GM18909 (cell line): ENCODE measurements at regions not wholly inside any gene's neighbourhood (a gene's known extent, or its start where the extent isn't known, plus 50 kb on each side); places are given as distances from the start of the nearest gene placed in this dataset.

Source experiments
- ATAC-seq: cut with Tn5 transposase; IDR thresholded peaks from one replicate; pipeline ENCODE4 v1.9.1; 2021; ENCODE audit warnings: mild to moderate bottlenecking; ENCODE audit not compliant: unreplicated experiment, poor library complexity

- ATAC-seq, result no peak
Observed at GRCh38 chr14:65184032-65184764, 81.9 kb upstream of the MAX start.

- no peak for ATAC-seq
Observed at GRCh38 chr14:65185829-65186228, 83.5 kb upstream of the MAX start.

- ATAC-seq, result no peak
Observed at GRCh38 chr14:65186951-65187350, 84.6 kb upstream of the MAX start.

- ATAC-seq, result no peak
Observed at GRCh38 chr14:65187421-65188049, 85.2 kb upstream of the MAX start.

- no peak for ATAC-seq
Observed at GRCh38 chr14:65190312-65190711, 88.0 kb upstream of the MAX start.

GRCh38 chr14:65191716-65192115 is 89.4 kb upstream of the MAX start:
- no peak for ATAC-seq

- no peak for ATAC-seq
Observed at GRCh38 chr14:65192686-65193085, 90.4 kb upstream of the MAX start.

GRCh38 chr14:65193916-65194590 is 91.7 kb upstream of the MAX start:
- ATAC-seq, result no peak

GRCh38 chr14:65195042-65195719 is 92.9 kb upstream of the MAX start:
- peak; percentile 96 for ATAC-seq

GRCh38 chr14:65198346-65198745 is 96.0 kb upstream of the MAX start:
- no peak for ATAC-seq

GRCh38 chr14:65200454-65200853 is 98.1 kb upstream of the MAX start:
- no peak for ATAC-seq

- ATAC-seq, result no peak
Observed at GRCh38 chr14:65203574-65203973, 101.3 kb upstream of the MAX start.

GRCh38 chr14:65204056-65204455 is 101.7 kb upstream of the MAX start:
- no peak for ATAC-seq

GRCh38 chr14:65206078-65206447 is 103.7 kb upstream of the MAX start:
- ATAC-seq, result no peak

- ATAC-seq, result peak; percentile 68
Observed at GRCh38 chr14:65206448-65207096, 104.3 kb upstream of the MAX start.

- ATAC-seq, result no peak
Observed at GRCh38 chr14:65208548-65208947, 106.2 kb upstream of the MAX start.

GRCh38 chr14:65210118-65210821 is 108.0 kb upstream of the MAX start:
- ATAC-seq, result no peak

- no peak for ATAC-seq
Observed at GRCh38 chr14:65210822-65211182, 108.5 kb upstream of the MAX start.

GRCh38 chr14:65211341-65211987 is 109.1 kb upstream of the MAX start:
- no peak for ATAC-seq

GRCh38 chr14:65213316-65213715 is 111.0 kb upstream of the MAX start:
- ATAC-seq, result no peak
